ENCODE measurements at regions not wholly inside any gene's neighbourhood (a gene's known extent, or its start where the extent isn't known, plus 50 kb on each side); places are given as distances from the start of the nearest gene placed in this dataset.

DNA sequence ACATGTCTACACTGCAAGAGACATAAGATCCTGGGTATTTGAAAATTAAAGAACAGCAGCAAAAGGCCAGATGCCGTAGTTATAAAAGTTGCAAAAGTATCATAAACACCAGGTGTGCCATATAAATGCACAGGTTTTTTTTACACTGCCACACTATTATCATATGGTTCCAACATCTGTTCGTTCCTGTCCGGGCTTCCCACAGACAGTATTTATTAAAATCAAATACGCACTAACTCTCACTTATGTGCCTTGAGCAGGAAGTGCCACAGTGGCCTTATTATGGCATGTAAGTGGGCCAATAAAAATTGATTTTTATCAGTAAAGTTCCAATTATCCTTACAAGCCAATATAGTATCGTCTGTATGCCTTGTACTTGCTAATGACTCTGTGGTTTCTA, 873.2 kb downstream of the RPA4 start:
- DNase-seq, result no peak
- intact Hi-C loops (cut with DNase I), result no loop called here

DNA sequence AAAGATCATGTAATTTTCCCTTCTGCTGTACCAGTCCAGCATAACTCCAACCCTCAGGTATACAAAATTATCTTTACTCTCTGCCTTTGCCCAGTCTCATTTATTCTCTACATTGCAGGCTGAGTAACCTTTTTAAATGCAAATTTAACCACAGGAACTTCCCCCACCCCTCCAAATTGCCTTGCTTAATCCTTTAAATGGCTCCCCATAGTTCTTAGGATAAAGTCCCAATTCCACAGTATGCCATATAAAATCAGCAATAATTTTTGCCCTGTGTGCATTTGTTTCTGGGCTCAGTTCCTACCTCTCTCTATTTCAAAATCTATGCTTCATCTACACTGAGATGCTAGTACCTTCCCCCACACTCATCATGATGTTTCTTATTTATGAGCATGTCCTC, 879.7 kb downstream of the RPA4 start:
- intact Hi-C loops (cut with DNase I), result no loop called here
- DNase-seq, result no peak

DNA sequence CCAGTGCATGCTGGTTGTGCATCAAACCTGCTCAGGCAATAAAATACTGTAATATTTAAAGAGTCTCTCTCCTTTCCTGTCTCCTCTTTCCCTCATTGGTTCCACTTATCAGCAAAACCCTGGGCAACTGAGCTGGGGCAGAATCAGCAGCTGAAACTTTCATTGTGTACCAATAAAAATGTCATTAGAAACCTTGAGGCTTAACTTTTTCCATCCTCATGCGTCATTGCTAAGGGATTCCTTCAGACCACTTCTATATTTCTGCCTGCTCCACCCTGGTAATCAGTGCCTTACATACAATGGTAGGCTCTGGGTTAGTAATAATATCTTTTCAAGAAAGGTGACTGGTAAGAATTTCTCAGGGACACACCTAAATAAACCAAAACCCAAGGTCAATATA, 880.3 kb downstream of the RPA4 start:
- intact Hi-C loops (cut with DNase I), result no loop called here
- no peak for DNase-seq

DNA sequence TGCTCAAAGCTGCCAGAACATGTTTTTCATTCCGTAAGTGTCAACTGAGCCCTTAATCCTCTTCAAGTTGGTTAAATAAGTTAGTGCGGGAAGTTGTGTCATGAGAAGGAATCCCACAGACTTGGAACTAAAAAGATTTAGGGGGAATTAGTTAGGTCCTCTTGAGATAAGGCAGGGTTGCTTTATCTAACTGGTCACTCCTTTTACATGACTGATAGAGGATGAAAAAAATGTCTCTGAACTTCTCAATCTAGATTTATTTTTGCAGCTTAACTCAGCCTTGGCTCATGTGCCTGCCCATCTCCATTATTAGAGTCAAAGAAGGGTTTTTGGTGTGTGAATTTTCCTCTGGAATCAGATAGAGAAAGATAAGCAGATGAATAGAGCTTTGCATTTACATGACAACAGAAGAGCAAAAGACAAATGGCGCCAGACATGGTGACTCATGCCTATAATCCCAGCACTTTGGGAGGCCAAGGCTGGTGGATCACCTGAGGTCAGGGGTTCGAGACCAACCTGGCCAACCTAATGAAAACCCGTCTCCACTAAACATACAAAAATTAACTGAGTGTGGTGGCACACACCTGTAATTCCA, 882.9 kb downstream of the RPA4 start:
- intact Hi-C loops (cut with DNase I), result no loop called here
- DNase-seq, result no peak

DNA sequence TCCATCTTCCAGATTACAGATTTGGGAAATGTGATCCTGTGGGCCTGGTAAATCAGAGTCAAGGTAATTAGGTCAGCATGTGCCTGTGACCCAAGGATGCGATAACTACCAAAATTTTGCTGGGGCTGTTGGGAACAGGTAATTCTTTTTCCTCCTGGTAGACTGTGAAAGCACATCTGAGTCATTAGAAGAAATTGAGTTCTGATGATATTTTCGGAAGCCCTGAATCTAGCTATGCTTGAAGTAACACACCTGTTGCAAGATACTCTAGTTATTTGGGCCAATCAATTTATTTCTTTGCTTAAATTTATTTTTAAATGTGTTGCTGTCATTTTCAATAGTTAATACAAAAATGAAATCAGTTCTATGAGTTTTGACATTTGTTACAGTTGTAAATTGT, 903.6 kb downstream of the RPA4 start:
- no peak for DNase-seq
- intact Hi-C loops (cut with DNase I), result no loop called here

DNA sequence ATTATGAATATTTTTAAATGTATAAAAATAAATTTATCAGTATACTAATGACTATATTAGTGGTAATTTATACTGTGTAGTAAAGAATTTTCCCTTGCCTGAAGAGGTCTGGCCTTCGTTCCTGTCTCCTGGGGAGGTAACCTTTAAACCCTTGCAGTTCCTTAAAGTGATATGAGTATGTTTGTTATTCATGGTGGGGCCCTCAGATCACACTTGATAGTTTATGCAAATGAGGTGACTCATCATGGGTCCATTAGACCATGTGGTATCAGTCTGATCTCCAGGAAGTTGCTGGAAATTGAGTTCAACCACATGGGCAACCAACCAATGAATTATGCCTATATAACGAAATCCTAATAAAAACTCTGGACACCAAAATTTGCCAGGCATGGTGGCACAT, 904.1 kb downstream of the RPA4 start:
- DNase-seq, result no peak
- intact Hi-C loops (cut with DNase I), result no loop called here

DNA sequence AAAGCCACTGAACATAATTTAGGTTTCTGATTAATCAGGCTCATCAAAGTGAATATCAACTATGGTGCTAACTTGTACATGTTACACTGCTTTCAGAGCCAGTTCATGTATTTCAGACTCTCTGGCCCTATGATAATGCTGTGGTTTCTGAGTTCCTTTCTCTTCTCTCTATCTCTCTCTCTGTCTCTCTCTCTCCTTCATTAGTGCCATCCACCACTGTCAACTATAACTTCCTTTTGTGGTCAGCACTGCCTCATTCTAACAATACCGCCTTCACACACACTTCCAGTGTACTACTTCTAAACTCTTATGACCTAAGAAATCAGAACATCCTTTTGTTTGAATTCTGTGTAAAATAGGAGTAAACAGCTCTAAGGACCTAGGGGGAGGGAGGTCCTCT, 907.1 kb downstream of the RPA4 start:
- intact Hi-C loops (cut with DNase I), result no loop called here
- no peak for DNase-seq

DNA sequence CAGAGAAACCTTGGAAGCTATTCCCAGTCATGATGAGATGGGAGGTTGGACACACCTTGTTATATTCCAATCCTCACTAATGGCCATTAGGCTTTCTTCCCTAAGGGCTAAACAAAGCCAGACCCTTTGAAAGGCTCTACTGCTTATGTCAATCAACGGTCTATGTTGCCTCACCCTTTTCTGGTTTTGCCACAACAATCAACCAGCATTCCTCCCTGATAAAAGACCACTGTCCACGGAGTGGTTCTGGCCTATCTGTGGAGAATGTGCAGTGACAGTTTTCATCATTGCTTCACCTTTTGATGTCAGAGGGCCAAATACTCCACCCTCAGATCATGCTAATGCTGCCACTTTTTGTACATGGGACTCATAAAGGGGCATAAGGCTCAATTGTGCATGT, 913.4 kb downstream of the RPA4 start:
- no peak for DNase-seq
- intact Hi-C loops (cut with DNase I), result no loop called here

DNA sequence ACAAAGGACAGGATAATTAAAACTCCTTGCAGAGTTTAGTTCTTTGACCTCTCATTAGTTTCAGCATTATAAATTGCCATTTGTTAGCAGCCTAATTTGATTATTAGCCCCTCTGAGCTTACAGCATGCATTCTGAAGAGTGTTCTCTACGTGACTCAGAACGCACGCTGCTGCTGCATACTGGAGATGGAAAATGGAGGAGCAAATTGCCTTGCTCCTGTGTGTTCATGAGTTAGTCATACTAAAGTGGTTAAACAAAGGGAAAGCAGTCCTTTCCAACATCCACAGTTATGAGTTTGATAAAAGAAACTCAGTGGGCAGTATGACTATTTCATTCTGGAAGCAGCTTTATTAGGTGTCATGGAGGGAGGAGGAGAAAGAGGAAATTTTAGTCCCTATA, 922.5 kb downstream of the RPA4 start:
- no peak for DNase-seq
- intact Hi-C loops (cut with DNase I), result no loop called here

DNA sequence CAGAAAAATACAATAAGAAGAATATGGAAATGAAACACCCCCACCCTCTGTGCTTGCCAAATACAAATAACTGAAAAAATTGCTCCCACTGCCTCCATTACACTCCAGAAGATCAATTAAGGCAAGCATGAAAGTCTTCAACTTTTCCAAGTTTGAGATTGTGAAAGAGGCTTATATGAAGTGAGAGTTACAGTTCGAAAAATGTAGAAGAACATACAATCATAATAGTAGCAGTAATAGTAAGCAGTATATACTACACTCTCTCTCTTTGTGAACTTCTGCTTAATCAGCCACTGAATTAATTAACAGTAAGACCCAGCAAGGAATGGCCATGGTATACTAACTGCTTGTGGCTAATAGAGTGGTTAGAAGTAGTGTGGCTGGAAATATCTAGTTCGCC, 923.2 kb downstream of the RPA4 start:
- DNase-seq, result no peak
- intact Hi-C loops (cut with DNase I), result no loop called here

DNA sequence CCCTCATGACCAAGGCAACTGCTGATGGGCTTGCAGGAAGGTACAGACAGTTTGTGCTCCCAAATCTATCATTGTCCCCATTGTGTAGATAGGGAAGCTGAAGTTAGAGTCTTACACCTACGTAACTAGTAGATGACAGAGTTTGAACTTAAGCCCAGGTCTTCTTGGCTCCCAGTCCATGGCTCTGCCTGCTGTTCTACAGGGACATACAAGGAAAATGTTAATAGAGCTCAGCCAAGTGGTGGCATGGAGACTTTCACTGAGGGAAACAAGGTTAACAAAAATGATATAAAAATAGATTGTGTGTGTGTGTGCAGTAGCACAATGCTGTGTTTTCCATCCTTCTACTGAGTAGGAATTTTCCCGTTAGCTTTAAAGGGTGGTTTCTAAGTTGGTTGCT, 936.5 kb downstream of the RPA4 start:
- intact Hi-C loops (cut with DNase I), result no loop called here
- no peak for DNase-seq

DNA sequence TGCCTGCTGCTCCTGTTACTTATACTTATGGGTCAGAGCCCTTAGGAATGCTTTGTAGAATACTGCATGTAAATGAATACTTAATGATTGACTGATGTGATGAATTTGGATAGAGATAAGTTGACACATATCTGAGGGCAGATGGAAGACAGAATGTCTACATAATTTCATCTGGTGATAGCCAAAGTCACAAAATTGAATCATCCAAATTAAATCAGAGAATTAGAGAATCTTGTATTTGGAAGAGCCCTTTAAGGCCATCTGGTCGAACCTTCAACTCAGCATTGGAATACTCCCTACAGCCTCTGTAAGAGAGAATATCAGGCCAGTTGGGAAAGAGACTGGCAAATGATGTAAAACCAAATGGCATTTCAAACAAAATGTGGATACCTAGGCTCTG, 944.8 kb downstream of the RPA4 start:
- no peak for DNase-seq
- intact Hi-C loops (cut with DNase I), result no loop called here

DNA sequence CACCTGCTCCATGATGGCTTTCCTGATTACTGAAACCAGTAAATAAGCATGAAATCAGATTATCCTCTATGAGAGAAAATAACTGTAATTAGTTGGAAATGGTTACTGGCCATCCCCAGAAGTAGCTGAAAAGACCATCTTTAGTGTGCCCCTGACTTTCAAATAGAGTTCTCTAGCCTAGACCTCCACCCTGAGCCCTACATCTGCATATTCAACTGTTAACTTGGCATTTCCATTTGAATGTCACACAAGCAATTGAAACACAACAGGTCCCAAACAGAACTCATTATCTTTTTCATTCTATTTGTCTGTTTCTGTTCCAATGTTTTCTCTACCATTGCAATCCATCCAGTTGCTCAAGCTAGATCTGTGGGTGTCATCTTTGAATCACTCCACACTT, 952.3 kb downstream of the RPA4 start:
- intact Hi-C loops (cut with DNase I), result no loop called here
- no peak for DNase-seq

DNA sequence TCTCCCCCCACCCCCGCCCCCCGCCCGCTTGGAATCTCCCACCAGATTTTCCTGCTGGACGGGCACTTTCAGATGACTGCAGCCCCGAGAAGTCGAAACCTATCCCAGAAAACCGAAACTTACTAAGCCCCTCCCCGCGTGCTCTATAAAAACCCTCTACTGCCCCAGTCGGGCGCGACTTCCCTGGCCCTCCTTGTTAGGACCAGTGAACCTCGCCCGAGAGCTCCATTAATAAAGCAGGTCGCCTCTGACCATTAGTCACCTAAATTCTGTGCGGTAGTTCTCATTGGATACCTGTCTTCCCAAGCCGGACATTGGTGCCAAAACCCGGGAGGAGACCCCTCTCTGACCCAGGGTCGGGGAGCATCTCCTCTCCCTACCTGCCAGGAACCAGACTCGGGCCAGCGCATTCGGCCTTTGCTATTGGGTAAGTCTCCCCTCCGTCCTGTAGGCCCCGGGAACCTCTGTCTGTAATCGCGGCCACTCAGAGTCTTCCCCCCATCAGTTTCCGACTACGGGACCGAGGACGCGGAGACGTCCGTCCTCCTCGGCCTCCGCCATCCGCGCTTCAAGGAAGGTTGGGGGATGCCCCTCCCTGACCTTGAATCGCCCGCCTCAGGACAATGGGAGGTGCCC, 958.0 kb downstream of the RPA4 start:
- no peak for DNase-seq
- intact Hi-C loops (cut with DNase I), result no loop called here

DNA sequence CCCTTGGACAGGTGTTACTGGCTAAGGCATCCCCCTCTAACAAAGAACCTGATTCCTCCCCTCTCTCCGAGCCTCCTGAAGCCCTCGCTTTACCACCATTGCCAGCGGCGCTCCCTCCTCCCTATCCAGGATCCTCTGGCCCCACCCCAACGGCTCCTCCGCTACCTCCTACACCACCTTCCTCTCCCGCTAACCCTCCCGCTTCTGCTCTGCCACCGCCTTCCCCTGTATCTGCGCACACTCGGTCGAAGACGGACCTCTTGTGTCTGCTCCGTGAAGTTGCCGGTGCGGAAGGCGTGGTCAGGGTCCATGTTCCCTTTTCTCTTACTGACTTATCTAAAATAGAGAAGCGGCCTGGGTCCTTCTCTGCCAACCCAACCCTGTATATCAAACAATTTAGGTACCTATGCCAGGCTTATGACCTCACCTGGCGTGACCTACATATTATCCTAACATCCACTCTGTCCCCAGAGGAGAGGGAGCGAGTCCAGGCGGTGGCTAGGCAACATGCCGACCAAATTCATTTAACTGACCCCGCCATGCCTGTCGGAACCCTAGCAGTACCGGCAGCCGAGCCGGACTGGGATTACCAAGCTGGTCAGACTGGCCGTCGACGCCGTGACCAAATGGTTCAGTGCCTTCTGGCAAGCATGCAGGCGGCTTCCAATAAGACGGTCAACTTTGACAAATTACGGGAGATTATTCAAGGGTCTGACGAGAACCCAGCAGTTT, 958.9 kb downstream of the RPA4 start:
- DNase-seq, result no peak
- intact Hi-C loops (cut with DNase I), result no loop called here

DNA sequence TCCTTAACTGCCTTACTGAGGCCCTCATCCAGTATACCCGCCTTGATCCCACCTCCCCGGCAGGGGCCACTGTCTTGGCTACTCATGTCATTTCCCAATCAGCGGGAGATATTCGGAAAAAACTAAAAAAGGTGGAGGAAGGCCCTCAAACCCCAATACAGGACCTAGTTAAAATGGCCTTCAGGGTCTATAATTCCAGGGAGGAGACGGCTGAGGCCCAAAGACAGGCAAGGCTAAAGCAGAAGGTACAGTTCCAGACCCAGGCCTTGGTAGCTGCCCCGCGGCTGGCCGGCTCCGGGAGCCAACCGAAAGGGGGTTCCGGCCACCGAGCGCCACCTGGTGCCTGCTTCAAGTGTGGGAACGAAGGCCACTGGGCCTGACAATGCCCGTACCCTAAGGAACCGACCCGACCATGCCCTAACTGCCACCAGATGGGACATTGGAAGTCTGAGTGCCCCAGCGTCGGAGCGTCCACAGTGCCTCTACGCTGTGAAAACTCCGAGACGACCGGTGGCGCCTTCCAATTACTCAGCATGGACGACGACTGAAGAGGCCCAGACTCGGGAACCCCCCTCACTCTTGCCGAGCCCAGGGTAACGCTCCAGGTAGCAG, 959.6 kb downstream of the RPA4 start:
- intact Hi-C loops (cut with DNase I), result no loop called here
- DNase-seq, result no peak

DNA sequence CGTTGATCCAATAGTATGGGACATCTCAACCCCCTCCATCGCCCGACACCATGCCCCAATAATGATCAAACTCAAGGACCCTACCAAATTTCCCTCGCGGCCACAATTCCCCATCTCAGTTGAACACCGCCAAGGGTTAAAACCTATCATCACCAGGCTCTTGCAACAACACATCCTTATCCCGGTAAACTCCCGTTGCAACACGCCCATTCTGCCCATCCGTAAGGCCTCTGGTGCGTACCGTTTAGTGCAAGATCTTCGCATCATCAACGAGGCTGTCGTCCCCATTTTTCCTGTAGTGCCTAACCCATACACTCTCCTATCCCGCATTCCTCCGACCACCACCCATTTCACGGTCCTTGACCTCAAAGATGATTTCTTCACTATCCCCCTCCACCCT, 960.5 kb downstream of the RPA4 start:
- intact Hi-C loops (cut with DNase I), result no loop called here
- no peak for DNase-seq

DNA sequence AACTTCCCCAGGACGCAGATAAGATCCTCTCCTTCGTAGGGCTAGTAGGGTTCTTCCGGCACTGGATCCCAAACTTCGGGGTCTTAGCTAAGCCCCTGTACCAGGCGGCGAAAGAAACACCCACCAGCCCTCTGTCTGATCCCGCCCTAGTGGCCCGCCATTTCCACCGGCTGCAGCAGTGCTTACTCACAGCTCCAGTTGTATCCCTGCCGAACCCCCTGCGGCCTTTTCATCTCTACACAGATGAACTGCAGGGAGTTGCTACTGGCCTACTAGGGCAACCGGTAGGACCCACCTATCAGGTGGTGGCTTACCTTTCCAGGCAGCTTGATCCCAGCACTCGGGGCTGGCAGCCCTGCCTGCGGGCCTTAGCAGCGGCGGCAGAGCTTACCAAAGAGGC, 961.2 kb downstream of the RPA4 start:
- intact Hi-C loops (cut with DNase I), result no loop called here
- no peak for DNase-seq

DNA sequence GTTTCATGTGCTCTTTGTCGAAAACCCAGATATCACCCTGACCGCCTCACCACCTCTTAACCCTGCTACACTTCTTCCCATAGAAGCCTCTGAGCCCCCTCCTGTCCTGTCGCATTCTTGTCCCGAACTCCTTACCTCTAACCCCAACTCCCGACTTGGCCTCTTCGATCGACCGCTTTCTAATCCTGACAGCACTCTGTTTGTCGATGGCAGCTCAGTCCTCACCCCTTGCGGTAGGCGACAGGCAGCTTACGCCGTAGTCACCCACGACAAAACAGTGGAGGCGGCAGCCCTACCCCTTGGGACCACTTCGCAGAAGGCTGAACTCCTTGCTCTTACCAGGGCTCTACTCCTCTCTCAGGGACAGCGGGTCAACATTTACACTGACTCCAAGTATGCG, 961.7 kb downstream of the RPA4 start:
- DNase-seq, result no peak
- intact Hi-C loops (cut with DNase I), result no loop called here

DNA sequence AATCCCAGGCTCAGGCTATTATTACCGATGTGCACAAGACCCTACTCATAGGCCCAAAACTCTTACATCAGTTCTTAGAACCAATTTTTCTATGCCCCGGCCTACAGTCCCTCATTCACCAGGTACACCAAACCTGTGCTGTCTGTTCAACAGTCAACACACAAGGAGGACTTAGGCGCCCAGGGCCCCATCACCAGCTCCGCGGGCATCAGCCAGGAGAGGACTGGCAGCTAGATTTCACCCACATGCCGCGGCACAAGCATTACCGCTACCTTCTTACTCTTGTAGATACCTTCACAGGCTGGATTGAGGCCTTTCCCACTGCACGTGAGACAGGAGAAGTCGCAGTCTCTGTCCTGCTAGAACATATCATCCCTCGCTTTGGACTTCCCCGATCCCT, 962.5 kb downstream of the RPA4 start:
- no peak for DNase-seq
- intact Hi-C loops (cut with DNase I), result no loop called here
